Keratinocyte (primary cell): ENCODE measurements at regions not wholly inside any gene's neighbourhood (a gene's known extent, or its start where the extent isn't known, plus 50 kb on each side); places are given as distances from the start of the nearest gene placed in this dataset.

Experiments
- DNase-seq: peaks from one replicate; pipeline ENCODE4 v3.0.0-alpha.2; 2011; ENCODE audit warnings: low read depth, missing footprints, low spot score
- FAIRE-seq: peaks from 2 replicates; lab custom pipeline; 2011; peaks lifted over from hg19 to GRCh38; lab: Jason Lieb, UNC
- H2AFZ ChIP-seq: 2 replicates; pipeline ENCODE4 v1.6.0; 2012; ENCODE audit warnings: low read length, control low read depth, inconsistent platforms; ENCODE audit not compliant: control insufficient read depth
- H3K27ac ChIP-seq: 2 replicates; pipeline ENCODE4 v1.5.1; 2011; ENCODE audit warnings: low read length; ENCODE audit not compliant: control insufficient read depth, insufficient read depth
- H3K27me3 ChIP-seq: 3 replicates; pipeline ENCODE4 v1.6.0; 2011; ENCODE audit warnings: low read length; ENCODE audit not compliant: control insufficient read depth, insufficient read depth; ENCODE audit errors: extremely low read depth
- H3K36me3 ChIP-seq, 2 experiments: 2 replicates in 1 of 2; 3 replicates in 1 of 2; pipeline ENCODE4 v1.5.1; 2011; ENCODE audit warnings: low read length in 2 of 2, mild to moderate bottlenecking in 1 of 2; ENCODE audit not compliant: control insufficient read depth in 2 of 2, insufficient read depth in 2 of 2; ENCODE audit errors: extremely low read depth in 1 of 2
- H3K4me1 ChIP-seq: 3 replicates; pipeline ENCODE4 v1.5.1; 2011; ENCODE audit warnings: low read length; ENCODE audit not compliant: control insufficient read depth, insufficient read depth; ENCODE audit errors: extremely low read depth
- H3K4me2 ChIP-seq: 3 replicates; pipeline ENCODE4 v1.6.0; 2011; ENCODE audit warnings: low read depth, low read length; ENCODE audit not compliant: control insufficient read depth, insufficient read depth; ENCODE audit errors: extremely low read depth
- H3K4me3 ChIP-seq, 3 experiments: fragments of 200-600 bp in 1 of 3; sonication (generic) in 1 of 3; 2 replicates in 2 of 3; 3 replicates in 1 of 3; pipeline ENCODE4 v1.5.1; 2011 to 2016; ENCODE audit warnings: low read length in 3 of 3, mild to moderate bottlenecking in 3 of 3, control low read depth in 2 of 3, inconsistent platforms in 1 of 3, low read depth in 1 of 3, mixed read lengths in 1 of 3, mixed run types in 1 of 3, moderate library complexity in 1 of 3; ENCODE audit not compliant: control insufficient read depth in 2 of 3, insufficient read depth in 2 of 3; ENCODE audit errors: extremely low read depth in 1 of 3
- H3K79me2 ChIP-seq: 2 replicates; pipeline ENCODE4 v1.6.0; 2012; ENCODE audit warnings: low read length; ENCODE audit not compliant: control insufficient read depth, insufficient read depth
- H3K9ac ChIP-seq: 3 replicates; pipeline ENCODE4 v1.6.0; 2011; ENCODE audit warnings: low read length; ENCODE audit not compliant: control insufficient read depth, insufficient read depth; ENCODE audit errors: extremely low read depth
- H3K9me1 ChIP-seq: 3 replicates; pipeline ENCODE4 v1.6.0; 2011; ENCODE audit warnings: low read length; ENCODE audit not compliant: control insufficient read depth, insufficient read depth; ENCODE audit errors: extremely low read depth
- H3K9me3 ChIP-seq: 2 replicates; pipeline ENCODE4 v1.5.1; 2012; ENCODE audit warnings: low read depth, low read length; ENCODE audit not compliant: control insufficient read depth
- H4K20me1 ChIP-seq: 3 replicates; pipeline ENCODE4 v1.6.0; 2011; ENCODE audit warnings: low read length; ENCODE audit not compliant: control insufficient read depth, insufficient read depth; ENCODE audit errors: extremely low read depth
- EZH2 ChIP-seq: IDR thresholded peaks from one replicate; pipeline ENCODE4 v1.6.1; 2012; ENCODE audit warnings: inconsistent platforms, mild to moderate bottlenecking, low read length, moderate library complexity
- dilution Hi-C: fragments of 300-500 bp; cut with MboI; formaldehyde crosslinking; loops from one replicate; pipeline ENCODE4 v1.7.0; 2020; ENCODE audit warnings: low sequenced_read_pairs; ENCODE audit not compliant: extremely low pct_ligation_motif_present
- TF ChIP-seq, protein P1 (sequence below), 3 experiments: IDR thresholded peaks in 1 of 3; conservative IDR thresholded peaks in 1 of 3; optimal IDR thresholded peaks in 1 of 3; 2 replicates in 2 of 3; 3 replicates in 1 of 3; pipeline versions ENCODE3 to v1.5.1; 2011; ENCODE audit warnings: low read length in 3 of 3, mild to moderate bottlenecking in 3 of 3, moderate library complexity in 2 of 3, control low read depth in 1 of 3, inconsistent platforms in 1 of 3; ENCODE audit not compliant: insufficient read depth in 2 of 3; ENCODE audit errors: extremely low read depth in 1 of 3

DNA sequence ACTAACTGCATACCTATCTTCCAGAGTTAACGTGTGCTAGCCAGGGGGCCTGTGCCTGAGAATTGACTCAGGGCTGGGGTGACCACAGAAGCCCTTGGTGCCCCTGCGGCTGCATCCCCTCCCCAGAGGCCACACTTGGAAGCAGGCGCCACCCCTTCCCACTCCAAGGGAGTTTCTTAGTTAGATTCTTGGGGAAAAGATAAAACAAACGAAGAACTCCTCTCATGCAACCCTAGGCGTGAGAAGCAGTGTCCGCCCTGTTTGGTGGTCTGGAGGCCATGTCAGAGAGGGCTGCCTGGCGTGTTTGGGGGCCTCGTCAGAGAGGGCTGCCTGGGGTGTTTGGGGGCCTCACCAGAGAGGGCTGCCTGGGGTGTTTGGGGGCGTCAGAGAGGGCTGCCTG is 50.3 kb upstream of the HGFAC start:
- Histone ChIP-seq H2AFZ (no peak overlapping the region), H3K4me2 (no peak overlapping the region), H3K9ac (no peak overlapping the region), H3K27me3 (no peaks in the 10 kb centered on the region), H3K27ac (no peak overlapping the region), H3K4me3 (no peak overlapping the region), H3K79me2 (peaks cover 77% of the 10 kb centered on the region), H3K9me3 (no peaks in the 10 kb centered on the region), H3K4me1 (peaks cover 31% of the 10 kb centered on the region), H4K20me1 (no peaks in the 10 kb centered on the region), H3K36me3 (peaks cover 11 to 12% of the 10 kb centered on the region in 2 experiments), H3K9me1 (no peaks in the 10 kb centered on the region)
- TF ChIP-seq, protein P1, sequence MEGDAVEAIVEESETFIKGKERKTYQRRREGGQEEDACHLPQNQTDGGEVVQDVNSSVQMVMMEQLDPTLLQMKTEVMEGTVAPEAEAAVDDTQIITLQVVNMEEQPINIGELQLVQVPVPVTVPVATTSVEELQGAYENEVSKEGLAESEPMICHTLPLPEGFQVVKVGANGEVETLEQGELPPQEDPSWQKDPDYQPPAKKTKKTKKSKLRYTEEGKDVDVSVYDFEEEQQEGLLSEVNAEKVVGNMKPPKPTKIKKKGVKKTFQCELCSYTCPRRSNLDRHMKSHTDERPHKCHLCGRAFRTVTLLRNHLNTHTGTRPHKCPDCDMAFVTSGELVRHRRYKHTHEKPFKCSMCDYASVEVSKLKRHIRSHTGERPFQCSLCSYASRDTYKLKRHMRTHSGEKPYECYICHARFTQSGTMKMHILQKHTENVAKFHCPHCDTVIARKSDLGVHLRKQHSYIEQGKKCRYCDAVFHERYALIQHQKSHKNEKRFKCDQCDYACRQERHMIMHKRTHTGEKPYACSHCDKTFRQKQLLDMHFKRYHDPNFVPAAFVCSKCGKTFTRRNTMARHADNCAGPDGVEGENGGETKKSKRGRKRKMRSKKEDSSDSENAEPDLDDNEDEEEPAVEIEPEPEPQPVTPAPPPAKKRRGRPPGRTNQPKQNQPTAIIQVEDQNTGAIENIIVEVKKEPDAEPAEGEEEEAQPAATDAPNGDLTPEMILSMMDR (optimal IDR thresholded peaks at IDR 0.05 in 1 of 3, IDR thresholded peaks at IDR 0.05 in 1 of 3, conservative IDR thresholded peaks at IDR 0.05 in 1 of 3; ENCODE audit: extremely low read depth in 1 of 3, insufficient read depth in 2 of 3, low read length in 3 of 3), result no peak
- no peak for TF ChIP-seq EZH2
- dilution Hi-C loops, result no loop called here
- no peak for FAIRE-seq
- no peak for DNase-seq
